H1 (cell line): ENCODE measurements at regions not wholly inside any gene's neighbourhood (a gene's known extent, or its start where the extent isn't known, plus 50 kb on each side); places are given as distances from the start of the nearest gene placed in this dataset.

Experiments used
- CTCF ChIA-PET: fragments of 300-600 bp; sonication (Branson Sonifier 250); formaldehyde crosslinking; loops from one replicate; lab custom pipeline; 2021; ENCODE audit not compliant: partially characterized antibody; lab: Charles Lee
- POLR2A ChIA-PET: fragments of 300-600 bp; sonication (Branson Sonifier 250); formaldehyde crosslinking; loops from one replicate; lab custom pipeline; 2021; ENCODE audit warnings: inconsistent platforms; ENCODE audit not compliant: partially characterized antibody; lab: Charles Lee
- DNase-seq, 2 experiments: peaks; one replicate each; pipeline versions ENCODE4 v3.0.0 to v3.0.0-alpha.2; 2010 to 2022; ENCODE audit warnings: low spot score in 2 of 2, low read depth in 1 of 2, mixed read lengths in 1 of 2
- FAIRE-seq: peaks from 2 replicates; lab custom pipeline; 2011; peaks lifted over from hg19 to GRCh38; lab: Jason Lieb, UNC
- H2AFZ ChIP-seq: 2 replicates; pipeline ENCODE4 v1.8.1; 2012; ENCODE audit warnings: low read length, inconsistent platforms
- H2AK5ac ChIP-seq: 2 replicates; pipeline ENCODE4 v1.6.1; 2013; ENCODE audit warnings: low read depth, low read length
- H2BK120ac ChIP-seq: replicated peaks from 2 replicates; pipeline ENCODE3; 2013; ENCODE audit warnings: low read depth, low read length, inconsistent platforms
- H2BK12ac ChIP-seq: 2 replicates; pipeline ENCODE4 v1.6.1; 2013; ENCODE audit warnings: low read depth, low read length
- H2BK15ac ChIP-seq: 2 replicates; pipeline ENCODE4 v1.6.1; 2013; ENCODE audit warnings: low read length
- H2BK20ac ChIP-seq: 2 replicates; pipeline ENCODE4 v1.6.1; 2013; ENCODE audit warnings: low read length
- H2BK5ac ChIP-seq: 2 replicates; pipeline ENCODE4 v1.6.1; 2013; ENCODE audit warnings: low read depth, low read length
- H3K14ac ChIP-seq: 2 replicates; pipeline ENCODE4 v1.6.1; 2013; ENCODE audit warnings: inconsistent platforms; ENCODE audit not compliant: insufficient read length
- H3K18ac ChIP-seq: 2 replicates; pipeline ENCODE4 v1.6.1; 2013; ENCODE audit warnings: low read length; ENCODE audit errors: extremely low read depth
- H3K23ac ChIP-seq: 2 replicates; pipeline ENCODE4 v1.6.1; 2013; ENCODE audit warnings: inconsistent platforms; ENCODE audit not compliant: insufficient read length
- H3K23me2 ChIP-seq: 2 replicates; pipeline ENCODE4 v1.6.1; 2013; ENCODE audit warnings: low read depth, low read length
- H3K27ac ChIP-seq: 2 replicates; pipeline ENCODE4 v1.6.1; 2011; ENCODE audit warnings: low read depth, low read length, inconsistent platforms
- H3K27me3 ChIP-seq, 4 experiments: replicated peaks in 1 of 4; 1 replicate in 1 of 4; 2 replicates in 3 of 4; pipeline versions ENCODE4 v1.6.1 to v1.8.1; 2011 to 2013; ENCODE audit warnings: low read length in 3 of 4, mild to moderate bottlenecking in 3 of 4, inconsistent platforms in 2 of 4, mixed read lengths in 2 of 4, moderate library complexity in 1 of 4; ENCODE audit not compliant: control insufficient read depth in 3 of 4, insufficient read depth in 3 of 4; ENCODE audit errors: extremely low read depth in 1 of 4
- H3K36me3 ChIP-seq, 4 experiments: 2 replicates each; pipeline versions ENCODE4 v1.6.1 to v1.8.1; 2011 to 2013; ENCODE audit warnings: mild to moderate bottlenecking in 4 of 4, low read length in 3 of 4, moderate library complexity in 2 of 4, control low read depth in 1 of 4, inconsistent platforms in 1 of 4; ENCODE audit not compliant: insufficient read depth in 4 of 4, control insufficient read depth in 2 of 4
- H3K4ac ChIP-seq: replicated peaks from 2 replicates; pipeline ENCODE3; 2013; ENCODE audit warnings: low read length, low read depth, mixed read lengths, inconsistent platforms; ENCODE audit not compliant: insufficient read length
- H3K4me1 ChIP-seq, 4 experiments: replicated peaks in 1 of 4; 1 replicate in 1 of 4; 2 replicates in 3 of 4; pipeline versions ENCODE4 v1.6.1 to v1.8.1; 2011 to 2013; ENCODE audit warnings: low read length in 3 of 4, inconsistent platforms in 2 of 4, mixed read lengths in 1 of 4; ENCODE audit not compliant: insufficient read depth in 4 of 4, control insufficient read depth in 3 of 4
- H3K4me2 ChIP-seq, 2 experiments: 2 replicates each; pipeline versions ENCODE4 v1.6.1 to v1.8.1; 2011 to 2013; ENCODE audit warnings: low read depth in 2 of 2, low read length in 2 of 2, control low read depth in 1 of 2, inconsistent platforms in 1 of 2, mild to moderate bottlenecking in 1 of 2; ENCODE audit not compliant: insufficient read depth in 1 of 2
- H3K4me3 ChIP-seq, 4 experiments: fragments of 200-600, 300-600 bp in 1 of 4; sonication (generic), shearing (Covaris generic), sonication (Bioruptor Twin) in 1 of 4; 2 replicates each; pipeline versions ENCODE4 v1.5.1 to v1.8.1; 2011 to 2016; ENCODE audit warnings: low read length in 4 of 4, low read depth in 3 of 4, control low read depth in 2 of 4, inconsistent platforms in 2 of 4, mild to moderate bottlenecking in 2 of 4, mixed read lengths in 1 of 4, moderate library complexity in 1 of 4; ENCODE audit not compliant: insufficient read depth in 2 of 4; ENCODE audit errors: extremely low read depth in 1 of 4
- H3K56ac ChIP-seq: replicated peaks from 2 replicates; pipeline ENCODE3; 2013; ENCODE audit warnings: low read depth, mild to moderate bottlenecking, mixed read lengths, low read length, inconsistent platforms; ENCODE audit not compliant: insufficient read length
- H3K79me1 ChIP-seq: 2 replicates; pipeline ENCODE4 v1.6.1; 2013; ENCODE audit warnings: low read depth, low read length, control low read depth
- H3K79me2 ChIP-seq, 2 experiments: 2 replicates each; pipeline versions ENCODE4 v1.6.1 to v1.8.1; 2012 to 2013; ENCODE audit warnings: low read length in 2 of 2, mild to moderate bottlenecking in 2 of 2, inconsistent platforms in 1 of 2; ENCODE audit not compliant: insufficient read depth in 2 of 2, control insufficient read depth in 1 of 2
- H3K9ac ChIP-seq, 4 experiments: replicated peaks in 1 of 4; 1 replicate in 1 of 4; 2 replicates in 3 of 4; pipeline versions ENCODE4 v1.6.1 to v1.8.1; 2011 to 2013; ENCODE audit warnings: low read depth in 3 of 4, low read length in 3 of 4, control low read depth in 2 of 4, mild to moderate bottlenecking in 2 of 4, moderate library complexity in 2 of 4, inconsistent platforms in 1 of 4; ENCODE audit errors: extremely low read depth in 1 of 4
- H3K9me3 ChIP-seq, 2 experiments: 2 replicates each; pipeline versions ENCODE4 v1.6.1 to v1.8.1; 2012 to 2013; ENCODE audit warnings: mild to moderate bottlenecking in 2 of 2, moderate library complexity in 2 of 2, control low read depth in 1 of 2, inconsistent platforms in 1 of 2, low read depth in 1 of 2, low read length in 1 of 2, mixed read lengths in 1 of 2; ENCODE audit not compliant: insufficient read depth in 2 of 2
- H4K20me1 ChIP-seq, 2 experiments: replicated peaks in 1 of 2; 2 replicates each; pipeline versions ENCODE3 to v1.8.1; 2011 to 2013; ENCODE audit warnings: inconsistent platforms in 2 of 2, low read length in 2 of 2, mild to moderate bottlenecking in 1 of 2; ENCODE audit not compliant: insufficient read depth in 2 of 2, control insufficient read depth in 1 of 2
- H4K5ac ChIP-seq: 2 replicates; pipeline ENCODE4 v1.6.1; 2013; ENCODE audit warnings: low read length, low read depth, mixed read lengths, inconsistent platforms; ENCODE audit not compliant: insufficient read length
- H4K8ac ChIP-seq: 2 replicates; pipeline ENCODE4 v1.8.0; 2013; ENCODE audit warnings: mild to moderate bottlenecking, moderate library complexity, low read length, inconsistent platforms; ENCODE audit not compliant: insufficient read depth; ENCODE audit errors: extremely low read depth
- H4K91ac ChIP-seq: replicated peaks from 2 replicates; pipeline ENCODE3; 2013; ENCODE audit warnings: low read length, mixed read lengths, inconsistent platforms; ENCODE audit not compliant: insufficient read length
- MAFK ChIP-seq: IDR thresholded peaks from 2 replicates; pipeline ENCODE4 v1.6.1; 2012; ENCODE audit warnings: low read depth, mild to moderate bottlenecking, improper control_type of control experiment, low read length
- RAD21 ChIP-seq, 2 experiments: IDR thresholded peaks in 1 of 2; conservative IDR thresholded peaks in 1 of 2; 2 replicates each; pipeline ENCODE4 v1.6.1; 2011; ENCODE audit warnings: low read depth in 2 of 2, low read length in 2 of 2, improper control_type of control experiment in 1 of 2, inconsistent platforms in 1 of 2, mild to moderate bottlenecking in 1 of 2, moderate library complexity in 1 of 2
- WGBS, 2 experiments: shearing (Covaris generic) in 1 of 2; methylation state at CpG; one replicate each; pipeline versions ENCODE4 v1.1.6 to v1.1.7; 2013 to 2015; ENCODE audit warnings: low lambda C conversion rate in 2 of 2, mixed read lengths in 2 of 2, inconsistent platforms in 1 of 2, low coverage in 1 of 2, missing lambda C conversion rate in 1 of 2; ENCODE audit not compliant: insufficient replicate concordance in 2 of 2, insufficient coverage in 1 of 2, insufficient read length in 1 of 2; ENCODE audit errors: extremely low coverage in 1 of 2, missing lambda C conversion rate in 1 of 2; 5-methylcytosine and 5-hydroxymethylcytosine counted together
- TF ChIP-seq, protein P1 (sequence below), 3 experiments: IDR thresholded peaks; 1 replicate in 2 of 3; 2 replicates in 1 of 3; pipeline versions ENCODE4 v1.5.1 to v1.6.1; 2011; ENCODE audit warnings: low read length in 3 of 3, mild to moderate bottlenecking in 3 of 3, inconsistent platforms in 2 of 3, low read depth in 1 of 3, moderate library complexity in 1 of 3; ENCODE audit not compliant: insufficient read depth in 1 of 3; ENCODE audit errors: control extremely low read depth in 1 of 3

DNA sequence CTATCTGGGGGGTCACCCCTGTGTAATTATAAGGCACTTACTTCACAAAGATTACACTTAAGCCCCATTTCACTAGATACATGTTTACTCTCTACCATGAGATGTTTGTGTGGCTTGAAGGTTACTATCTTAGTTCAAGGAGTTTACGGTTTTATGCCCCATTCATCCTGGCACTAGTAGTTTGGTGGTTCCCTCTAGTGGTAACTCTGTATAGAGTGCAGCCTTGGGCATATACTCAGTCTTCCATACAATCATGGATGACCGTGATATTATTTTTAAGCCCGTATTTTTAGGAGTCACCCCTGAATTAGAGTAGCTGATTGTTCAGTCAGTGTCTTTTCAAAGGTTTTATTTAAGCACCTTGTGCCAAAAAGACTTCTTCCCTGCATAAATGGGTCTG, 109.9 kb upstream of the FAM47C start:
- FAIRE-seq = peak; percentile 85
- no peak for DNase-seq

More for the DNA sequence above, 109.9 kb upstream of the FAM47C start:
- H3K4me3 ChIP-seq = no peak overlapping the region
- H2AK5ac ChIP-seq = no peak overlapping the region
- CTCF ChIA-PET = interaction anchor here (1.2 to 1.7 kb wide), 3 partner anchors 11 to 280 kb away, joined by 3 to 6 read pairs (median 5); no protein-coding TSS in a partner anchor
- no peak overlapping the region for H3K18ac ChIP-seq
- no peak overlapping the region for H2BK120ac ChIP-seq
- no peak overlapping the region for H2BK5ac ChIP-seq
- H4K20me1 ChIP-seq = no peaks in the 10 kb centered on the region
- H3K4ac ChIP-seq = no peak overlapping the region
- no peaks in the 10 kb centered on the region for H3K36me3 ChIP-seq
- no peak overlapping the region for H3K14ac ChIP-seq
- no peak overlapping the region for H3K4me2 ChIP-seq
- H3K9ac ChIP-seq = no peak overlapping the region
- peaks cover 0 to 2% (median 0%) of the 10 kb centered on the region in 4 experiments; a peak in 1 of 7 replicates for H3K4me1 ChIP-seq
- no peak overlapping the region for H4K5ac ChIP-seq
- POLR2A ChIA-PET = no interaction called here
- H2BK12ac ChIP-seq = no peak overlapping the region
- TF ChIP-seq, protein P1, sequence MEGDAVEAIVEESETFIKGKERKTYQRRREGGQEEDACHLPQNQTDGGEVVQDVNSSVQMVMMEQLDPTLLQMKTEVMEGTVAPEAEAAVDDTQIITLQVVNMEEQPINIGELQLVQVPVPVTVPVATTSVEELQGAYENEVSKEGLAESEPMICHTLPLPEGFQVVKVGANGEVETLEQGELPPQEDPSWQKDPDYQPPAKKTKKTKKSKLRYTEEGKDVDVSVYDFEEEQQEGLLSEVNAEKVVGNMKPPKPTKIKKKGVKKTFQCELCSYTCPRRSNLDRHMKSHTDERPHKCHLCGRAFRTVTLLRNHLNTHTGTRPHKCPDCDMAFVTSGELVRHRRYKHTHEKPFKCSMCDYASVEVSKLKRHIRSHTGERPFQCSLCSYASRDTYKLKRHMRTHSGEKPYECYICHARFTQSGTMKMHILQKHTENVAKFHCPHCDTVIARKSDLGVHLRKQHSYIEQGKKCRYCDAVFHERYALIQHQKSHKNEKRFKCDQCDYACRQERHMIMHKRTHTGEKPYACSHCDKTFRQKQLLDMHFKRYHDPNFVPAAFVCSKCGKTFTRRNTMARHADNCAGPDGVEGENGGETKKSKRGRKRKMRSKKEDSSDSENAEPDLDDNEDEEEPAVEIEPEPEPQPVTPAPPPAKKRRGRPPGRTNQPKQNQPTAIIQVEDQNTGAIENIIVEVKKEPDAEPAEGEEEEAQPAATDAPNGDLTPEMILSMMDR (IDR thresholded peaks at IDR 0.05; ENCODE audit: control extremely low read depth in 1 of 3, insufficient read depth in 1 of 3, low read depth in 1 of 3, low read length in 3 of 3) = peak in 2 of 3 experiments; percentile 35 to 49; a peak in 3 of 4 replicates
- peak; percentile 57 to 65 for TF ChIP-seq RAD21 (IDR thresholded peaks at IDR 0.05 in 1 of 2, conservative IDR thresholded peaks at IDR 0.05 in 1 of 2; ENCODE audit: low read depth in 2 of 2, low read length in 2 of 2)
- TF ChIP-seq MAFK = no peak
- no peaks in the 10 kb centered on the region for H3K9me3 ChIP-seq
- H3K56ac ChIP-seq = no peak overlapping the region
- no peak overlapping the region for H3K27ac ChIP-seq
- H3K79me1 ChIP-seq = no peaks in the 10 kb centered on the region
- no peaks in the 10 kb centered on the region for H3K27me3 ChIP-seq
- no peaks in the 10 kb centered on the region for H3K79me2 ChIP-seq
- 61% methylated on average over 3 of the region's 3 CpGs; no CpG with 5 or more reads in 1 of the 2 experiments for WGBS, 2 experiments
- no peaks in the 10 kb centered on the region for H3K23me2 ChIP-seq
- no peak overlapping the region for H2BK20ac ChIP-seq
- no peak overlapping the region for H4K91ac ChIP-seq
- H2AFZ ChIP-seq = no peak overlapping the region
- H2BK15ac ChIP-seq = no peak overlapping the region
- H3K23ac ChIP-seq = no peak overlapping the region
- no peak overlapping the region for H4K8ac ChIP-seq
